CD4-positive, alpha-beta T cell (primary cell): ENCODE measurements at regions not wholly inside any gene's neighbourhood (a gene's known extent, or its start where the extent isn't known, plus 50 kb on each side); places are given as distances from the start of the nearest gene placed in this dataset.
"Not testable (repeated sequence)": the region's sequence is repeated elsewhere in the genome, so short reads cannot be mapped to it uniquely, and the experiment has no call there.

Source experiments
- ATAC-seq: fragments of 200-7000 bp; cut with Tn5 transposase; one replicate; pipeline ENCODE4 v1.10.0; 2022; ENCODE audit warnings: mild to moderate bottlenecking; ENCODE audit not compliant: poor library complexity
- CTCF ChIA-PET: fragments of 350-600 bp; sonication (Branson Sonifier 250); formaldehyde crosslinking; loops from one replicate; lab custom pipeline; 2021; ENCODE audit warnings: antibody characterized with exemption, inconsistent platforms; lab: Charles Lee
- POLR2A ChIA-PET: fragments of 350-600 bp; sonication (Branson Sonifier 250); formaldehyde crosslinking; loops from one replicate; lab custom pipeline; 2021; ENCODE audit warnings: antibody characterized with exemption, inconsistent platforms; lab: Charles Lee
- DNase-seq, 14 experiments: peaks; one replicate each; pipeline ENCODE4 v3.0.0-alpha.2; 2013 to 2020; ENCODE audit warnings: mixed read lengths in 2 of 14
- H3K27ac ChIP-seq, 2 donors: one replicate each; pipeline versions ENCODE4 v1.5.1 to v1.7.0; 2013; ENCODE audit warnings: low read length in 2 of 2, low read depth in 1 of 2, mild to moderate bottlenecking in 1 of 2
- H3K27me3 ChIP-seq, 2 experiments: 1 replicate in 1 of 2; 2 replicates in 1 of 2; pipeline versions ENCODE4 v1.6.1 to v1.7.0; 2013; ENCODE audit warnings: low read length in 2 of 2, control low read depth in 1 of 2, mild to moderate bottlenecking in 1 of 2, moderate library complexity in 1 of 2; ENCODE audit not compliant: insufficient read depth in 2 of 2, control insufficient read depth in 1 of 2
- H3K36me3 ChIP-seq: one replicate; pipeline ENCODE4 v1.6.1; 2013; ENCODE audit warnings: low read length, control low read depth; ENCODE audit not compliant: insufficient read depth
- H3K4me1 ChIP-seq: one replicate; pipeline ENCODE4 v1.6.1; 2013; ENCODE audit warnings: low read length, control low read depth; ENCODE audit not compliant: insufficient read depth
- H3K4me3 ChIP-seq: one replicate; pipeline ENCODE4 v1.5.1; 2013; ENCODE audit warnings: mild to moderate bottlenecking, low read length, moderate library complexity
- H3K9me3 ChIP-seq, 2 experiments: 1 replicate in 1 of 2; 2 replicates in 1 of 2; pipeline versions ENCODE4 v1.6.1 to v1.7.0; 2013; ENCODE audit warnings: low read length in 2 of 2, mild to moderate bottlenecking in 2 of 2, control low read depth in 1 of 2, moderate library complexity in 1 of 2; ENCODE audit not compliant: control insufficient read depth in 1 of 2, insufficient read depth in 1 of 2
- H3K27ac Mint-ChIP-seq: one replicate; pipeline ENCODE4 v1.8.0; 2020; ENCODE audit warnings: mixed read lengths
- H3K27me3 Mint-ChIP-seq: one replicate; pipeline ENCODE4 v1.8.0; 2021; ENCODE audit warnings: mixed read lengths
- H3K36me3 Mint-ChIP-seq: one replicate; pipeline ENCODE4 v1.8.0; 2021; ENCODE audit warnings: low read depth, mixed read lengths
- H3K4me1 Mint-ChIP-seq: one replicate; pipeline ENCODE4 v1.8.0; 2021; ENCODE audit warnings: low read depth, mixed read lengths
- H3K4me3 Mint-ChIP-seq: one replicate; pipeline ENCODE4 v1.8.0; 2020; ENCODE audit warnings: mild to moderate bottlenecking, mixed read lengths
- H3K9me3 Mint-ChIP-seq: one replicate; pipeline ENCODE4 v1.8.0; 2020; ENCODE audit warnings: mixed read lengths
- intact Hi-C, 2 experiments: fragments of 100-400 bp; cut with DNase I in 1 of 2; cut with micrococcal nuclease in 1 of 2; formaldehyde crosslinking; loops; one replicate each; pipeline versions ENCODE4 v1.15.1 to v1.9.0; 2023 to 2025; cut with DNase I, micrococcal nuclease
- TF ChIP-seq, protein P1 (sequence below): fragments of 200-600 bp; IDR thresholded peaks from one replicate; pipeline ENCODE4 v1.8.0; 2022; ENCODE audit warnings: antibody characterized with exemption, mild to moderate bottlenecking

- H3K27ac ChIP-seq = no peak overlapping the region
- DNase-seq (no peak), ATAC-seq (no peak)
- H3K27ac Mint-ChIP-seq = no peak overlapping the region
- no peaks in the 10 kb centered on the region for H3K4me1 Mint-ChIP-seq
- TF ChIP-seq, protein P1, sequence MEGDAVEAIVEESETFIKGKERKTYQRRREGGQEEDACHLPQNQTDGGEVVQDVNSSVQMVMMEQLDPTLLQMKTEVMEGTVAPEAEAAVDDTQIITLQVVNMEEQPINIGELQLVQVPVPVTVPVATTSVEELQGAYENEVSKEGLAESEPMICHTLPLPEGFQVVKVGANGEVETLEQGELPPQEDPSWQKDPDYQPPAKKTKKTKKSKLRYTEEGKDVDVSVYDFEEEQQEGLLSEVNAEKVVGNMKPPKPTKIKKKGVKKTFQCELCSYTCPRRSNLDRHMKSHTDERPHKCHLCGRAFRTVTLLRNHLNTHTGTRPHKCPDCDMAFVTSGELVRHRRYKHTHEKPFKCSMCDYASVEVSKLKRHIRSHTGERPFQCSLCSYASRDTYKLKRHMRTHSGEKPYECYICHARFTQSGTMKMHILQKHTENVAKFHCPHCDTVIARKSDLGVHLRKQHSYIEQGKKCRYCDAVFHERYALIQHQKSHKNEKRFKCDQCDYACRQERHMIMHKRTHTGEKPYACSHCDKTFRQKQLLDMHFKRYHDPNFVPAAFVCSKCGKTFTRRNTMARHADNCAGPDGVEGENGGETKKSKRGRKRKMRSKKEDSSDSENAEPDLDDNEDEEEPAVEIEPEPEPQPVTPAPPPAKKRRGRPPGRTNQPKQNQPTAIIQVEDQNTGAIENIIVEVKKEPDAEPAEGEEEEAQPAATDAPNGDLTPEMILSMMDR = no peak
- H3K4me3 ChIP-seq = no peak overlapping the region
- ChIA-PET POLR2A (no interaction called here), CTCF (no interaction called here)
- H3K36me3 Mint-ChIP-seq = no peaks in the 10 kb centered on the region
- peaks cover 0 to 10% of the 10 kb centered on the region in 2 experiments for H3K27me3 ChIP-seq
- no peaks in the 10 kb centered on the region for H3K36me3 ChIP-seq
- no peak overlapping the region for H3K4me3 Mint-ChIP-seq
- no peaks in the 10 kb centered on the region for H3K9me3 ChIP-seq
- no peaks in the 10 kb centered on the region for H3K9me3 Mint-ChIP-seq
- intact Hi-C loops = no loop called here
- H3K4me1 ChIP-seq = no peaks in the 10 kb centered on the region
- H3K27me3 Mint-ChIP-seq = peaks cover 43% of the 10 kb centered on the region
Observed at GRCh38 chr10:27380929-27381358, 123.2 kb upstream of the RAB18 start.

DNA sequence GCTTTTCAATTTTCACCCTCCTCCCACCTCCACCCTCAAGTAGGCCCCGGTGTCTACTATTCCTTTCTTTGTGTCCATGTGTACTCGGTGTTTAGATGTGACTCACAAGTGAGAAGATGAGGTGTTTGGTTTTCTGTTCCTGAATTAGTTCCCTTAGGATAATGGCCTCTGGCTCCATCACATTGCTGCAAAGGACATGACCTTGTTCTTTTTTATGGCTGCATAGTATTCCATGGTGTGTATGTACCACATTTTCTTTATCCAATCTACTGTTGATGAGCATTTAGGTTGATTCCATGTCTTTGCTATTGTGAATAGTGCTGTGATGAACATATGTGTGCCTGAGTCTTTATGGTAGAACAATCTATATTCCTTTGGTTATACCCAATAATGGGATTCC lies 125.1 kb upstream of the RAB18 start:
- H3K36me3 Mint-ChIP-seq, H3K9me3 ChIP-seq, H3K27ac ChIP-seq, H3K4me1 Mint-ChIP-seq, H3K36me3 ChIP-seq, H3K9me3 Mint-ChIP-seq, H3K4me3 ChIP-seq, H3K27ac Mint-ChIP-seq, H3K27me3 ChIP-seq, DNase-seq, ATAC-seq, H3K4me3 Mint-ChIP-seq, CTCF ChIA-PET, POLR2A ChIA-PET, H3K4me1 ChIP-seq: not testable (repeated sequence)
- intact Hi-C loops = loop anchor here in 1 of 2 experiments (10.0 kb wide), 1 partner anchor 1006 kb away; no protein-coding TSS in a partner anchor
- peaks cover 37% of the 10 kb centered on the region for H3K27me3 Mint-ChIP-seq

GRCh38 chr10:27373566-27374160 lies 130.4 kb upstream of the RAB18 start:
- Histone ChIP-seq H3K9me3 (no peaks in the 10 kb centered on the region), H3K27me3 (no peaks in the 10 kb centered on the region), H3K4me3 (no peak overlapping the region), H3K4me1 (no peaks in the 10 kb centered on the region), H3K36me3 (no peaks in the 10 kb centered on the region), H3K27ac (no peak overlapping the region)
- peaks cover 12% of the 10 kb centered on the region for H3K27me3 Mint-ChIP-seq
- no peak overlapping the region for H3K4me3 Mint-ChIP-seq
- H3K36me3 Mint-ChIP-seq = no peaks in the 10 kb centered on the region
- H3K9me3 Mint-ChIP-seq = no peaks in the 10 kb centered on the region
- no peak overlapping the region for H3K27ac Mint-ChIP-seq
- CTCF ChIA-PET = interaction anchor here (0.7 kb wide), 1 partner anchor 651 kb away, joined by 3 read pairs; no protein-coding TSS in a partner anchor
- TF ChIP-seq, protein P1 = no peak
- no peak for DNase-seq
- ATAC-seq = no peak
- intact Hi-C loops = loop anchor here in 1 of 2 experiments (5.0 to 10.0 kb wide), 2 partner anchors 284 to 1011 kb away; no protein-coding TSS in a partner anchor
- POLR2A ChIA-PET = no interaction called here
- no peaks in the 10 kb centered on the region for H3K4me1 Mint-ChIP-seq

GRCh38 chr10:27372095-27372494 lies 131.5 kb upstream of the ACBD5 start:
- no peaks in the 10 kb centered on the region for H3K4me1 Mint-ChIP-seq

GRCh38 chr10:27371375-27371774 lies 130.8 kb upstream of the ACBD5 start:
- H3K27ac Mint-ChIP-seq, H3K4me3 Mint-ChIP-seq, ATAC-seq, H3K27ac ChIP-seq, H3K9me3 Mint-ChIP-seq, H3K27me3 Mint-ChIP-seq, H3K4me3 ChIP-seq, CTCF ChIA-PET, DNase-seq, POLR2A ChIA-PET, H3K36me3 Mint-ChIP-seq, H3K27me3 ChIP-seq, H3K4me1 Mint-ChIP-seq, H3K4me1 ChIP-seq, H3K9me3 ChIP-seq, H3K36me3 ChIP-seq: not testable (repeated sequence)
- intact Hi-C loops = loop anchor here (2.0 to 10.0 kb wide), 3 partner anchors 285 to 1013 kb away; no protein-coding TSS in a partner anchor

More at GRCh38 chr10:27372095-27372494, 131.5 kb upstream of the ACBD5 start:
- ATAC-seq = no peak
- no peaks in the 10 kb centered on the region for H3K9me3 Mint-ChIP-seq
- TF ChIP-seq, protein P1 = no peak
- peaks cover 5% of the 10 kb centered on the region for H3K27me3 Mint-ChIP-seq
- no peaks in the 10 kb centered on the region for H3K27me3 ChIP-seq
- POLR2A ChIA-PET = no interaction called here
- no peak overlapping the region for H3K27ac ChIP-seq
- intact Hi-C loops = loop anchor here in 1 of 2 experiments (5.0 to 10.0 kb wide), 2 partner anchors 285 to 1013 kb away; no protein-coding TSS in a partner anchor
- no peaks in the 10 kb centered on the region for H3K36me3 ChIP-seq
- no peaks in the 10 kb centered on the region for H3K36me3 Mint-ChIP-seq
- no peak overlapping the region for H3K4me3 Mint-ChIP-seq
- H3K9me3 ChIP-seq = no peaks in the 10 kb centered on the region
- CTCF ChIA-PET = no interaction called here
- H3K4me3 ChIP-seq = no peak overlapping the region
- no peak for DNase-seq
- no peaks in the 10 kb centered on the region for H3K4me1 ChIP-seq
- no peak overlapping the region for H3K27ac Mint-ChIP-seq
